Dendritic cell treated with granulocyte-macrophage colony-stimulating factor and Interleukin-4, amounts not matched to agents 40 ng/mL and 50 ng/mL, for 4 days (primary cell): ENCODE measurements at regions not wholly inside any gene's neighbourhood (a gene's known extent, or its start where the extent isn't known, plus 50 kb on each side); places are given as distances from the start of the nearest gene placed in this dataset.
"Not testable (repeated sequence)": the region's sequence is repeated elsewhere in the genome, so short reads cannot be mapped to it uniquely, and the experiment has no call there.

Experiments used
- H3K27ac Mint-ChIP-seq: one replicate; pipeline ENCODE4 v1.8.0; 2022; ENCODE audit warnings: mild to moderate bottlenecking, mixed read lengths
- H3K27me3 Mint-ChIP-seq: one replicate; pipeline ENCODE4 v1.8.0; 2022; ENCODE audit warnings: mild to moderate bottlenecking, mixed read lengths
- H3K36me3 Mint-ChIP-seq: one replicate; pipeline ENCODE4 v1.8.0; 2022; ENCODE audit warnings: low read depth, mixed read lengths
- H3K4me1 Mint-ChIP-seq: one replicate; pipeline ENCODE4 v1.8.0; 2022; ENCODE audit warnings: low read depth, mixed read lengths
- H3K4me3 Mint-ChIP-seq: one replicate; pipeline ENCODE4 v1.8.0; 2022; ENCODE audit warnings: mild to moderate bottlenecking, moderate library complexity, mixed read lengths
- H3K9me3 Mint-ChIP-seq: one replicate; pipeline ENCODE4 v1.8.0; 2022; ENCODE audit warnings: mixed read lengths
- intact Hi-C: fragments of 100-400 bp; cut with micrococcal nuclease; formaldehyde crosslinking; loops from one replicate; pipeline ENCODE4 v1.15.0; 2022

GRCh38 chr22:49704345-49705215, 123.1 kb downstream of the BRD1 start:
- Mint-ChIP-seq H3K4me1 (no peaks in the 10 kb centered on the region), H3K4me3 (no peak overlapping the region), H3K27ac (no peak overlapping the region), H3K36me3 (no peaks in the 10 kb centered on the region), H3K9me3 (no peaks in the 10 kb centered on the region), H3K27me3 (peaks cover 48% of the 10 kb centered on the region)
- intact Hi-C loops, result no loop called here

GRCh38 chr22:49703990-49704344, 123.7 kb downstream of the BRD1 start:
- no peak overlapping the region for H3K4me3 Mint-ChIP-seq
- no peaks in the 10 kb centered on the region for H3K4me1 Mint-ChIP-seq
- H3K9me3 Mint-ChIP-seq, result no peaks in the 10 kb centered on the region
- peaks cover 48% of the 10 kb centered on the region for H3K27me3 Mint-ChIP-seq
- intact Hi-C loops, result no loop called here
- no peaks in the 10 kb centered on the region for H3K36me3 Mint-ChIP-seq
- H3K27ac Mint-ChIP-seq, result no peak overlapping the region

GRCh38 chr22:49703505-49703904, 124.2 kb downstream of the BRD1 start:
- no peak overlapping the region for H3K4me3 Mint-ChIP-seq
- peaks cover 47% of the 10 kb centered on the region for H3K27me3 Mint-ChIP-seq
- intact Hi-C loops, result no loop called here
- H3K36me3 Mint-ChIP-seq, result no peaks in the 10 kb centered on the region
- no peaks in the 10 kb centered on the region for H3K4me1 Mint-ChIP-seq
- no peak overlapping the region for H3K27ac Mint-ChIP-seq
- no peaks in the 10 kb centered on the region for H3K9me3 Mint-ChIP-seq

GRCh38 chr22:49702068-49702397, 125.6 kb downstream of the BRD1 start:
- H3K4me3 Mint-ChIP-seq, result no peak overlapping the region

GRCh38 chr22:49701380-49702067, 126.1 kb downstream of the BRD1 start:
- Mint-ChIP-seq H3K4me3 (no peak overlapping the region), H3K9me3 (no peaks in the 10 kb centered on the region), H3K27ac (no peak overlapping the region), H3K4me1 (no peaks in the 10 kb centered on the region), H3K27me3 (peaks cover 34% of the 10 kb centered on the region), H3K36me3 (no peaks in the 10 kb centered on the region)
- intact Hi-C loops, result no loop called here

More at GRCh38 chr22:49702068-49702397, 125.6 kb downstream of the BRD1 start:
- no peaks in the 10 kb centered on the region for H3K36me3 Mint-ChIP-seq
- H3K27me3 Mint-ChIP-seq, result peaks cover 37% of the 10 kb centered on the region
- H3K9me3 Mint-ChIP-seq, result no peaks in the 10 kb centered on the region
- H3K27ac Mint-ChIP-seq, result no peak overlapping the region
- H3K4me1 Mint-ChIP-seq, result no peaks in the 10 kb centered on the region
- intact Hi-C loops, result no loop called here

- intact Hi-C loops, result no loop called here
- Mint-ChIP-seq H3K27ac (no peak overlapping the region), H3K36me3 (no peaks in the 10 kb centered on the region), H3K4me3 (no peak overlapping the region), H3K27me3 (peaks cover 23% of the 10 kb centered on the region), H3K4me1 (no peaks in the 10 kb centered on the region), H3K9me3 (no peaks in the 10 kb centered on the region)
Measured at GRCh38 chr22:49699928-49700498, 127.7 kb downstream of the BRD1 start.

GRCh38 chr22:49699476-49699875, 128.2 kb downstream of the BRD1 start:
- Mint-ChIP-seq H3K4me3 (no peak overlapping the region), H3K4me1 (no peaks in the 10 kb centered on the region), H3K9me3 (no peaks in the 10 kb centered on the region), H3K27me3 (peaks cover 21% of the 10 kb centered on the region), H3K36me3 (no peaks in the 10 kb centered on the region), H3K27ac (no peak overlapping the region)
- intact Hi-C loops, result no loop called here

GRCh38 chr22:49698616-49699015, 129.1 kb downstream of the BRD1 start:
- H3K27ac Mint-ChIP-seq, H3K9me3 Mint-ChIP-seq, H3K4me3 Mint-ChIP-seq, H3K36me3 Mint-ChIP-seq, H3K4me1 Mint-ChIP-seq, intact Hi-C loops: not testable (repeated sequence)
- H3K27me3 Mint-ChIP-seq, result peaks cover 13% of the 10 kb centered on the region

- Mint-ChIP-seq H3K4me3 (no peak overlapping the region), H3K4me1 (no peaks in the 10 kb centered on the region), H3K9me3 (no peaks in the 10 kb centered on the region), H3K27me3 (peaks cover 6% of the 10 kb centered on the region), H3K36me3 (no peaks in the 10 kb centered on the region), H3K27ac (no peak overlapping the region)
- intact Hi-C loops, result no loop called here
Measured at GRCh38 chr22:49697047-49697446, 130.6 kb downstream of the BRD1 start.

- intact Hi-C loops, result no loop called here
- Mint-ChIP-seq H3K27ac (no peak overlapping the region), H3K36me3 (no peaks in the 10 kb centered on the region), H3K9me3 (no peaks in the 10 kb centered on the region), H3K27me3 (peaks cover 7% of the 10 kb centered on the region), H3K4me3 (no peak overlapping the region), H3K4me1 (no peaks in the 10 kb centered on the region)
Measured at GRCh38 chr22:49694462-49695260, 133.0 kb downstream of the BRD1 start.

GRCh38 chr22:49693848-49694247, 133.8 kb downstream of the BRD1 start:
- intact Hi-C loops, result no loop called here
- peaks cover 7% of the 10 kb centered on the region for H3K27me3 Mint-ChIP-seq
- no peak overlapping the region for H3K4me3 Mint-ChIP-seq
- no peak overlapping the region for H3K27ac Mint-ChIP-seq
- H3K4me1 Mint-ChIP-seq, result no peaks in the 10 kb centered on the region
- H3K36me3 Mint-ChIP-seq, result no peaks in the 10 kb centered on the region
- no peaks in the 10 kb centered on the region for H3K9me3 Mint-ChIP-seq

- intact Hi-C loops, result no loop called here
- H3K4me1 Mint-ChIP-seq, result no peaks in the 10 kb centered on the region
- H3K9me3 Mint-ChIP-seq, result no peaks in the 10 kb centered on the region
- H3K27me3 Mint-ChIP-seq, result peaks cover 7% of the 10 kb centered on the region
- H3K36me3 Mint-ChIP-seq, result no peaks in the 10 kb centered on the region
- no peak overlapping the region for H3K27ac Mint-ChIP-seq
- H3K4me3 Mint-ChIP-seq, result no peak overlapping the region
Measured at GRCh38 chr22:49693416-49693815, 134.3 kb downstream of the BRD1 start.

GRCh38 chr22:49692499-49693225, 135.0 kb downstream of the BRD1 start:
- intact Hi-C loops, result no loop called here
- no peak overlapping the region for H3K27ac Mint-ChIP-seq
- H3K4me1 Mint-ChIP-seq, result no peaks in the 10 kb centered on the region
- no peaks in the 10 kb centered on the region for H3K36me3 Mint-ChIP-seq
- H3K9me3 Mint-ChIP-seq, result no peaks in the 10 kb centered on the region
- H3K4me3 Mint-ChIP-seq, result no peak overlapping the region
- peaks cover 7% of the 10 kb centered on the region for H3K27me3 Mint-ChIP-seq
